ENCODE measurements at regions not wholly inside any gene's neighbourhood (a gene's known extent, or its start where the extent isn't known, plus 50 kb on each side); places are given as distances from the start of the nearest gene placed in this dataset.

- TF ChIP-seq POLR2A (IDR thresholded peaks at IDR 0.05) = no peak
- TF ChIP-seq CTCF (IDR thresholded peaks at IDR 0.05) = no peak
- no peak for TF ChIP-seq POLR2AphosphoS5 (IDR thresholded peaks at IDR 0.05)
These were observed 229.1 kb downstream of the KCNRG start for GRCh38 chr13:50244355-50244712.

Data from prostate gland (tissue), 2 donors.